ENCODE measurements at regions not wholly inside any gene's neighbourhood (a gene's known extent, or its start where the extent isn't known, plus 50 kb on each side); places are given as distances from the start of the nearest gene placed in this dataset.

- TF ChIP-seq TSHZ2 (CRISPR knock-in tag; IDR thresholded peaks at IDR 0.05), result no peak
These were observed 94.6 kb upstream of the ITGA4 start (continued) for GRCh38 chr2:181362561-181362960.

- no peak for TF ChIP-seq ZFP3 (CRISPR knock-in tag; IDR thresholded peaks at IDR 0.05)
- no peak for TF ChIP-seq ZNF8 (CRISPR knock-in tag; IDR thresholded peaks at IDR 0.05)
- TF ChIP-seq TOX (CRISPR knock-in tag; IDR thresholded peaks at IDR 0.05; ENCODE audit: borderline replicate concordance), result no peak
- TF ChIP-seq TSHZ2 (CRISPR knock-in tag; IDR thresholded peaks at IDR 0.05), result no peak
- no peak for TF ChIP-seq ISL1 (CRISPR knock-in tag; IDR thresholded peaks at IDR 0.05)
- no peak for TF ChIP-seq ARNTL (CRISPR knock-in tag; IDR thresholded peaks at IDR 0.05; ENCODE audit: borderline replicate concordance, low read depth)
- no peak for TF ChIP-seq ZC3H10 (CRISPR knock-in tag; IDR thresholded peaks at IDR 0.05)
- TF ChIP-seq PATZ1 (CRISPR knock-in tag; IDR thresholded peaks at IDR 0.05; ENCODE audit: borderline replicate concordance), result no peak
- TF ChIP-seq BACH2 (CRISPR knock-in tag; IDR thresholded peaks at IDR 0.05; ENCODE audit: borderline replicate concordance), result no peak
- no peak for TF ChIP-seq POU6F1 (CRISPR knock-in tag; IDR thresholded peaks at IDR 0.05; ENCODE audit: borderline replicate concordance, low read depth)
- no peak for TF ChIP-seq ZNF70 (CRISPR knock-in tag; IDR thresholded peaks at IDR 0.05)
- TF ChIP-seq SNAI2 (CRISPR knock-in tag; IDR thresholded peaks at IDR 0.05), result no peak
These were observed 94.0 kb upstream of the ITGA4 start for GRCh38 chr2:181363164-181363563.

GRCh38 chr2:181364492-181365170 is 92.6 kb upstream of the ITGA4 start:
- ATAC-seq, result no peak
- TF ChIP-seq ISL1 (CRISPR knock-in tag; IDR thresholded peaks at IDR 0.05), result no peak
- TF ChIP-seq ZFP30 (CRISPR knock-in tag; IDR thresholded peaks at IDR 0.05), result no peak
- TF ChIP-seq ZFP3 (CRISPR knock-in tag; IDR thresholded peaks at IDR 0.05), result no peak
- TF ChIP-seq GLIS3 (CRISPR knock-in tag; IDR thresholded peaks at IDR 0.05), result no peak
- no peak for TF ChIP-seq ZC3H10 (CRISPR knock-in tag; IDR thresholded peaks at IDR 0.05)
- TF ChIP-seq OSR1 (CRISPR knock-in tag; IDR thresholded peaks at IDR 0.05), result no peak
- no peak for TF ChIP-seq POU6F1 (CRISPR knock-in tag; IDR thresholded peaks at IDR 0.05; ENCODE audit: borderline replicate concordance, low read depth)
- TF ChIP-seq ZNF8 (CRISPR knock-in tag; IDR thresholded peaks at IDR 0.05), result no peak
- no peak for TF ChIP-seq TOX (CRISPR knock-in tag; IDR thresholded peaks at IDR 0.05; ENCODE audit: borderline replicate concordance)
- no peak for TF ChIP-seq TCF4 (CRISPR knock-in tag; IDR thresholded peaks at IDR 0.05; ENCODE audit: borderline replicate concordance)
- TF ChIP-seq CSDC2 (CRISPR knock-in tag; IDR thresholded peaks at IDR 0.05), result no peak
- TF ChIP-seq PPARA (CRISPR knock-in tag; IDR thresholded peaks at IDR 0.05; ENCODE audit: borderline replicate concordance), result no peak
- no peak for TF ChIP-seq CREB5 (CRISPR knock-in tag; IDR thresholded peaks at IDR 0.05; ENCODE audit: low read depth)
- no peak for TF ChIP-seq ARNTL (CRISPR knock-in tag; IDR thresholded peaks at IDR 0.05; ENCODE audit: borderline replicate concordance, low read depth)
- TF ChIP-seq ZNF565 (CRISPR knock-in tag; conservative IDR thresholded peaks at IDR 0.05; ENCODE audit: low read depth), result no peak
- no peak for TF ChIP-seq BACH2 (CRISPR knock-in tag; IDR thresholded peaks at IDR 0.05; ENCODE audit: borderline replicate concordance)
- no peak for TF ChIP-seq RARB (CRISPR knock-in tag; IDR thresholded peaks at IDR 0.05)
- no peak for TF ChIP-seq SNAI2 (CRISPR knock-in tag; IDR thresholded peaks at IDR 0.05)

More at GRCh38 chr2:181363164-181363563, 94.0 kb upstream of the ITGA4 start:
- no peak for ATAC-seq

Measured in SK-N-SH treated with all-trans-retinoic acid at 6 μM for 48 hours (cell line).